ENCODE measurements at regions not wholly inside any gene's neighbourhood (a gene's known extent, or its start where the extent isn't known, plus 50 kb on each side); places are given as distances from the start of the nearest gene placed in this dataset.
"Not testable (repeated sequence)": the region's sequence is repeated elsewhere in the genome, so short reads cannot be mapped to it uniquely, and the experiment has no call there.

DNA sequence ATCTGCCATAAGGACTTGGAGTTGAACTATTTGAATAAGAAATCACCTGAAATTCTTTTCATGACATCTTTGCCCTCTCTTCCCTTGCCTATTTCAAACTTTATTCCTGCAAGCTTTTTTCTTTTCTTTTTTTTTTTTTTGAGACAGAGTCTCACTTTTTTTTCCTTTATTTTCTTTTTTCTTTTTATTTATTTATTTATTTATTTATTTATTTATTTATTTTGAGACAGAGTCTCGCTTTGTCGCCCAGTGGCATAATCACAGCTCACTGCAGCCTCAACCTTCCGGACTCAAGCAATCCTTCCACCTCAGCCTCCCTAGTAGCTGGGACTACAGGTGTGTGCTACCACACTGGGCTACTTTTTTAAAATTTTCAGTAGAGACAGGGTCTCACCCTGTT is 369.3 kb upstream of the ATP11B start:
- Histone ChIP-seq H3K27me3 (ENCODE audit: control insufficient read depth, insufficient read depth, low read length) (no peaks in the 10 kb centered on the region), H3K36me3 (ENCODE audit: control insufficient read depth, insufficient read depth, low read length) (no peaks in the 10 kb centered on the region), H3K9me3 (ENCODE audit: control insufficient read depth, insufficient read depth, low read depth, low read length) (no peaks in the 10 kb centered on the region), H3K27ac (ENCODE audit: low read length) (no peak overlapping the region), H3K4me1 (ENCODE audit: control insufficient read depth, insufficient read depth, low read length) (no peaks in the 10 kb centered on the region), H3K4me3 (ENCODE audit: low read depth in 2 of 2, low read length in 2 of 2) (no peak overlapping the region)
- ChIA-PET POLR2A (no interaction called here), CTCF (interaction anchor here (0.7 kb wide), 1 partner anchor 48 kb away, joined by 3 read pairs; no protein-coding TSS in a partner anchor)
- intact Hi-C loops (cut with micrococcal nuclease; ENCODE audit: unreplicated experiment): no loop called here
- ATAC-seq (no peak), DNase-seq (ENCODE audit: low read depth, low spot score) (no peak)
- in situ Hi-C loops (cut with HindIII; ENCODE audit: low pct_unique_long_range_greater_than_20kb, low sequenced_read_pairs): no loop called here
- TF ChIP-seq, protein P1, sequence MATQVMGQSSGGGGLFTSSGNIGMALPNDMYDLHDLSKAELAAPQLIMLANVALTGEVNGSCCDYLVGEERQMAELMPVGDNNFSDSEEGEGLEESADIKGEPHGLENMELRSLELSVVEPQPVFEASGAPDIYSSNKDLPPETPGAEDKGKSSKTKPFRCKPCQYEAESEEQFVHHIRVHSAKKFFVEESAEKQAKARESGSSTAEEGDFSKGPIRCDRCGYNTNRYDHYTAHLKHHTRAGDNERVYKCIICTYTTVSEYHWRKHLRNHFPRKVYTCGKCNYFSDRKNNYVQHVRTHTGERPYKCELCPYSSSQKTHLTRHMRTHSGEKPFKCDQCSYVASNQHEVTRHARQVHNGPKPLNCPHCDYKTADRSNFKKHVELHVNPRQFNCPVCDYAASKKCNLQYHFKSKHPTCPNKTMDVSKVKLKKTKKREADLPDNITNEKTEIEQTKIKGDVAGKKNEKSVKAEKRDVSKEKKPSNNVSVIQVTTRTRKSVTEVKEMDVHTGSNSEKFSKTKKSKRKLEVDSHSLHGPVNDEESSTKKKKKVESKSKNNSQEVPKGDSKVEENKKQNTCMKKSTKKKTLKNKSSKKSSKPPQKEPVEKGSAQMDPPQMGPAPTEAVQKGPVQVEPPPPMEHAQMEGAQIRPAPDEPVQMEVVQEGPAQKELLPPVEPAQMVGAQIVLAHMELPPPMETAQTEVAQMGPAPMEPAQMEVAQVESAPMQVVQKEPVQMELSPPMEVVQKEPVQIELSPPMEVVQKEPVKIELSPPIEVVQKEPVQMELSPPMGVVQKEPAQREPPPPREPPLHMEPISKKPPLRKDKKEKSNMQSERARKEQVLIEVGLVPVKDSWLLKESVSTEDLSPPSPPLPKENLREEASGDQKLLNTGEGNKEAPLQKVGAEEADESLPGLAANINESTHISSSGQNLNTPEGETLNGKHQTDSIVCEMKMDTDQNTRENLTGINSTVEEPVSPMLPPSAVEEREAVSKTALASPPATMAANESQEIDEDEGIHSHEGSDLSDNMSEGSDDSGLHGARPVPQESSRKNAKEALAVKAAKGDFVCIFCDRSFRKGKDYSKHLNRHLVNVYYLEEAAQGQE (IDR thresholded peaks at IDR 0.05; ENCODE audit: insufficient read depth in 1 of 2, low read depth in 2 of 2, low read length in 1 of 2): no peak
- TF ChIP-seq POLR2AphosphoS5 (IDR thresholded peaks at IDR 0.05; ENCODE audit: low read depth, low read length) (no peak), TCF7L2 (IDR thresholded peaks at IDR 0.05; ENCODE audit: low read depth, low read length) (no peak), SIN3A (IDR thresholded peaks at IDR 0.05; ENCODE audit: borderline replicate concordance, insufficient read depth, low read depth, low read length) (no peak)
- no TSS peak for BruUV-seq (replicated peaks)

DNA sequence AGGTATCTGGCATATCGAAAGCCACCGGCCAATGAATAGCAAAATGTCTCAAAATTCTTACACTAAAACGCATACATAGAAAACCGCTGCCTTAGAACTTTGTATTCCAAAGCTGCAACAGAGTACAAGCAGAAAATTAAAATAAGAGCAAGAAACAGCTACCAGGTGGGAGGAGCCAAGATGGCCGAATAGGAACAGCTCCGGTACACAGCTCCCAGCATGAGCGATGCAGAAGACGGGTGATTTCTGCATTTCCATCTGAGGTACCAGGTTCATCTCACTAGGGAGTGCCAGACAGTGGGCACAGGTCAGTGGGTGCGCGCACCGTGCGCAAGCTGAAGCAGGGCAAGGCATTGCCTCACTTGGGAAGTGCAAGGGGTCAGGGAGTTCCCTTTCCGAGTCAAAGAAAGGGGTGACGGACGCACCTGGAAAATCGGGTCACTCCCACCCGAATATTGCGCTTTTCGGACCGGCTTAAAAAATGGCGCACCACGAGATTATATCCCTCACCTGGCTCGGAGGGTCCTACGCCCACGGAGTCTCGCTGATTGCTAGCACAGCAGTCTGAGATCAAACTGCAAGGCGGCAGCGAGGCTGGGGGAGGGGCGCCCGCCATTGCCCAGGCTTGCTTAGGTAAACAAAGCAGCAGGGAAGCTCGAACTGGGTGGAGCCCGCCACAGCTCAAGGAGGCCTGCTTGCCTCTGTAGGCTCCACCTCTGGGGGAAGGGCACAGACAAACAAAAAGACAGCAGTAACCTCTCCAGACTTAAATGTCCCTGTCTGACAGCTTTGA is 367.2 kb upstream of the ATP11B start:
- H3K4me3 ChIP-seq (ENCODE audit: low read depth in 2 of 2, low read length in 2 of 2); CTCF ChIA-PET; H3K27ac ChIP-seq (ENCODE audit: low read length); intact Hi-C loops (cut with micrococcal nuclease; ENCODE audit: unreplicated experiment); H3K4me1 ChIP-seq (ENCODE audit: control insufficient read depth, insufficient read depth, low read length); H3K27me3 ChIP-seq (ENCODE audit: control insufficient read depth, insufficient read depth, low read length); in situ Hi-C loops (cut with HindIII; ENCODE audit: low pct_unique_long_range_greater_than_20kb, low sequenced_read_pairs); ATAC-seq; H3K36me3 ChIP-seq (ENCODE audit: control insufficient read depth, insufficient read depth, low read length); H3K9me3 ChIP-seq (ENCODE audit: control insufficient read depth, insufficient read depth, low read depth, low read length); DNase-seq (ENCODE audit: low read depth, low spot score); POLR2A ChIA-PET; BruUV-seq (replicated peaks): not testable (repeated sequence)

DNA sequence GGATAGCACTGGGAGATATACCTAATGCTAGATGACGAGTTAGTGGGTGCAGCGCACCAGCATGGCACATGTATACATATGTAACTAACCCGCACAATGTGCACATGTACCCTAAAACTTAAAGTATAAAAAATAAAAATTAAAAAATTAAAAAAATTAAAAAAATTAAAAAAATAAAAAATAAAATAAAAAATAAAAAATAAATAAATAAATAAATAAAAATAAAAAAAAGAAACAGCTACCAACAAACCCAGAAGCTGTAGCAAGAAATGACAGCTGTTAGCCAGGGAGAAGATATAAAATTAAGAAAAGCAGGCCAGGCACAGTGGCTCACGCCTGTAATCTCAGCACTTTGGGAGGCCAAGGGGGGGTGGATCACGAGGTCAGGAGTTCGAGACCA is 361.3 kb upstream of the ATP11B start:
- H3K36me3 ChIP-seq (ENCODE audit: control insufficient read depth, insufficient read depth, low read length); in situ Hi-C loops (cut with HindIII; ENCODE audit: low pct_unique_long_range_greater_than_20kb, low sequenced_read_pairs); CTCF ChIA-PET; H3K9me3 ChIP-seq (ENCODE audit: control insufficient read depth, insufficient read depth, low read depth, low read length); H3K27me3 ChIP-seq (ENCODE audit: control insufficient read depth, insufficient read depth, low read length); ATAC-seq; POLR2A ChIA-PET; H3K27ac ChIP-seq (ENCODE audit: low read length); DNase-seq (ENCODE audit: low read depth, low spot score); BruUV-seq (replicated peaks); intact Hi-C loops (cut with micrococcal nuclease; ENCODE audit: unreplicated experiment); H3K4me3 ChIP-seq (ENCODE audit: low read depth in 2 of 2, low read length in 2 of 2); H3K4me1 ChIP-seq (ENCODE audit: control insufficient read depth, insufficient read depth, low read length): not testable (repeated sequence)

DNA sequence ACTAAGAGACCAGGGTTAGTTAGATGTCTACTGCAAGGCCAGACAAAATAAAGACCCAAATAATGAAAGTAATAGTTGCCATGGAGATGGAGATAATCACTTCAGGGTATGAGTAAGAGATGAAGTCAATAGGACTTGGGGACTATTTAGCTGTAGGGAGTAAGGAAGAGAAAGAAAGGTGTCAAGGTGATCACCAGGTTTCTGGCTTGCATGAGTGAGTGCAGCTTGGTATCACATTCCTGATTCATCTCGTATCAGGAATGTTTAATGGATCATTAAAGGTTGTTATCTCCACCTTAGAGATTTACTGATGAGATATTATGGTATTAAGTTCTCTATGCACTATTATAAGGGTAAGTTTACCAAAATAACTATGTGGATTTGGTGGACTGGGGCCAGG is 357.4 kb upstream of the ATP11B start:
- BruUV-seq (replicated peaks): no TSS peak

More for the DNA sequence above, 357.4 kb upstream of the ATP11B start:
- DNase-seq (ENCODE audit: low read depth, low spot score): no peak
- no peak overlapping the region for H3K27ac ChIP-seq (ENCODE audit: low read length)
- TF ChIP-seq SIN3A (IDR thresholded peaks at IDR 0.05; ENCODE audit: borderline replicate concordance, insufficient read depth, low read depth, low read length) (no peak), POLR2AphosphoS5 (IDR thresholded peaks at IDR 0.05; ENCODE audit: low read depth, low read length) (no peak), TCF7L2 (IDR thresholded peaks at IDR 0.05; ENCODE audit: low read depth, low read length) (no peak)
- TF ChIP-seq, protein P1 (IDR thresholded peaks at IDR 0.05; ENCODE audit: insufficient read depth in 1 of 2, low read depth in 2 of 2, low read length in 1 of 2): no peak
- TF ChIP-seq, protein P2, sequence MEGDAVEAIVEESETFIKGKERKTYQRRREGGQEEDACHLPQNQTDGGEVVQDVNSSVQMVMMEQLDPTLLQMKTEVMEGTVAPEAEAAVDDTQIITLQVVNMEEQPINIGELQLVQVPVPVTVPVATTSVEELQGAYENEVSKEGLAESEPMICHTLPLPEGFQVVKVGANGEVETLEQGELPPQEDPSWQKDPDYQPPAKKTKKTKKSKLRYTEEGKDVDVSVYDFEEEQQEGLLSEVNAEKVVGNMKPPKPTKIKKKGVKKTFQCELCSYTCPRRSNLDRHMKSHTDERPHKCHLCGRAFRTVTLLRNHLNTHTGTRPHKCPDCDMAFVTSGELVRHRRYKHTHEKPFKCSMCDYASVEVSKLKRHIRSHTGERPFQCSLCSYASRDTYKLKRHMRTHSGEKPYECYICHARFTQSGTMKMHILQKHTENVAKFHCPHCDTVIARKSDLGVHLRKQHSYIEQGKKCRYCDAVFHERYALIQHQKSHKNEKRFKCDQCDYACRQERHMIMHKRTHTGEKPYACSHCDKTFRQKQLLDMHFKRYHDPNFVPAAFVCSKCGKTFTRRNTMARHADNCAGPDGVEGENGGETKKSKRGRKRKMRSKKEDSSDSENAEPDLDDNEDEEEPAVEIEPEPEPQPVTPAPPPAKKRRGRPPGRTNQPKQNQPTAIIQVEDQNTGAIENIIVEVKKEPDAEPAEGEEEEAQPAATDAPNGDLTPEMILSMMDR (IDR thresholded peaks at IDR 0.05): no peak
- H3K9me3 ChIP-seq (ENCODE audit: control insufficient read depth, insufficient read depth, low read depth, low read length): no peaks in the 10 kb centered on the region
- no peak for ATAC-seq
- ChIA-PET CTCF (no interaction called here), POLR2A (no interaction called here)
- no peaks in the 10 kb centered on the region for H3K27me3 ChIP-seq (ENCODE audit: control insufficient read depth, insufficient read depth, low read length)
- H3K4me1 ChIP-seq (ENCODE audit: control insufficient read depth, insufficient read depth, low read length): no peaks in the 10 kb centered on the region
- in situ Hi-C loops (cut with HindIII; ENCODE audit: low pct_unique_long_range_greater_than_20kb, low sequenced_read_pairs) (no loop called here), intact Hi-C loops (cut with micrococcal nuclease; ENCODE audit: unreplicated experiment) (no loop called here)
- H3K4me3 ChIP-seq (ENCODE audit: low read depth in 2 of 2, low read length in 2 of 2): no peak overlapping the region
- no peaks in the 10 kb centered on the region for H3K36me3 ChIP-seq (ENCODE audit: control insufficient read depth, insufficient read depth, low read length)

All from Panc1 (cell line).